HEK293 (cell line): ENCODE measurements at regions not wholly inside any gene's neighbourhood (a gene's known extent, or its start where the extent isn't known, plus 50 kb on each side); places are given as distances from the start of the nearest gene placed in this dataset.

Source experiments
- CTCF ChIA-PET: fragments of 350-600 bp; formaldehyde crosslinking; extraction: SDS; loops from one replicate; lab custom pipeline; 2021; ENCODE audit warnings: antibody characterized with exemption; lab: Yijun Ruan, JAX
- POLR2A ChIA-PET: fragments of 300-600 bp; formaldehyde crosslinking; extraction: SDS; loops from one replicate; lab custom pipeline; 2020; ENCODE audit warnings: antibody characterized with exemption, inconsistent platforms; lab: Yijun Ruan, JAX
- H3K27ac ChIP-seq: fragments of 200-500 bp; sonication (Bioruptor generic); 2 replicates; pipeline ENCODE4 v1.5.1; 2014; ENCODE audit warnings: low read depth, low read length, control low read depth, inconsistent platforms; ENCODE audit errors: extremely low read depth
- H3K36me3 ChIP-seq, 2 experiments: fragments of 200-500 bp in 1 of 2; sonication (Bioruptor generic) in 1 of 2; 1 replicate in 1 of 2; 2 replicates in 1 of 2; pipeline ENCODE4 v1.5.1; 2014 to 2017; ENCODE audit warnings: inconsistent platforms in 2 of 2, low read length in 2 of 2; ENCODE audit not compliant: control insufficient read depth in 2 of 2, insufficient read depth in 1 of 2
- H3K4me1 ChIP-seq: fragments of 200-500 bp; sonication (Bioruptor generic); 2 replicates; pipeline ENCODE4 v1.5.1; 2014; ENCODE audit warnings: mild to moderate bottlenecking, low read length, inconsistent platforms; ENCODE audit not compliant: control insufficient read depth, insufficient read depth
- H3K4me3 ChIP-seq: 2 replicates; pipeline ENCODE4 v1.5.1; 2011; ENCODE audit warnings: low read depth, mild to moderate bottlenecking, control low read depth, low read length, moderate library complexity
- H3K9me3 ChIP-seq: fragments of 200-500 bp; sonication (Bioruptor generic); 2 replicates; pipeline ENCODE4 v1.5.1; 2014; ENCODE audit warnings: low read depth, low read length, inconsistent platforms; ENCODE audit not compliant: control insufficient read depth, insufficient read depth
- BCL11A ChIP-seq: fragments of 450-650 bp; formaldehyde crosslinking; IDR thresholded peaks from 2 replicates; pipeline ENCODE4 v1.5.1; 2016; ENCODE audit warnings: low read depth, missing biosample characterization, missing genetic modification characterization
- MYNN ChIP-seq: fragments of 450-650 bp; formaldehyde crosslinking; IDR thresholded peaks from 2 replicates; pipeline ENCODE4 v1.5.1; 2016; ENCODE audit warnings: missing biosample characterization, missing genetic modification characterization, borderline replicate concordance
- PRDM2 ChIP-seq: fragments of 450-650 bp; formaldehyde crosslinking; IDR thresholded peaks from 2 replicates; pipeline ENCODE4 v1.5.1; 2016; ENCODE audit warnings: missing biosample characterization, missing genetic modification characterization, borderline replicate concordance
- ZNF132 ChIP-seq: fragments of 450-650 bp; formaldehyde crosslinking; IDR thresholded peaks from 2 replicates; pipeline ENCODE4 v1.5.1; 2017; ENCODE audit warnings: missing biosample characterization, missing genetic modification characterization, borderline replicate concordance
- ZNF155 ChIP-seq: fragments of 450-650 bp; formaldehyde crosslinking; IDR thresholded peaks from 2 replicates; pipeline ENCODE4 v1.5.1; 2016; ENCODE audit warnings: missing biosample characterization, missing genetic modification characterization
- ZNF184 ChIP-seq: fragments of 450-650 bp; IDR thresholded peaks from 2 replicates; pipeline ENCODE4 v1.5.1; 2018; ENCODE audit warnings: missing biosample characterization, mild to moderate bottlenecking, missing genetic modification characterization
- ZNF214 ChIP-seq: fragments of 450-650 bp; formaldehyde crosslinking; IDR thresholded peaks from 2 replicates; pipeline ENCODE4 v1.5.1; 2017; ENCODE audit warnings: missing biosample characterization, mild to moderate bottlenecking, missing genetic modification characterization, borderline replicate concordance
- ZNF221 ChIP-seq: fragments of 450-650 bp; formaldehyde crosslinking; IDR thresholded peaks from 2 replicates; pipeline ENCODE4 v1.5.1; 2017; ENCODE audit warnings: missing biosample characterization, missing genetic modification characterization, borderline replicate concordance
- ZNF311 ChIP-seq: fragments of 450-650 bp; formaldehyde crosslinking; IDR thresholded peaks from 2 replicates; pipeline ENCODE4 v1.5.1; 2017; ENCODE audit warnings: missing biosample characterization, missing genetic modification characterization, borderline replicate concordance
- ZNF335 ChIP-seq: fragments of 450-650 bp; formaldehyde crosslinking; conservative IDR thresholded peaks from 2 replicates; pipeline ENCODE4 v1.5.1; 2016; ENCODE audit warnings: missing biosample characterization, missing genetic modification characterization
- ZNF366 ChIP-seq: fragments of 450-650 bp; formaldehyde crosslinking; conservative IDR thresholded peaks from 2 replicates; pipeline ENCODE4 v1.5.1; 2016; ENCODE audit warnings: missing biosample characterization, missing genetic modification characterization
- ZNF530 ChIP-seq: fragments of 450-650 bp; formaldehyde crosslinking; IDR thresholded peaks from 2 replicates; pipeline ENCODE4 v1.5.1; 2016; ENCODE audit warnings: low read depth, missing biosample characterization, missing genetic modification characterization
- ZNF544 ChIP-seq: fragments of 450-650 bp; formaldehyde crosslinking; IDR thresholded peaks from 2 replicates; pipeline ENCODE4 v1.5.0; 2017; ENCODE audit warnings: missing biosample characterization, missing genetic modification characterization
- ZNF571 ChIP-seq: fragments of 450-650 bp; formaldehyde crosslinking; IDR thresholded peaks from 2 replicates; pipeline ENCODE4 v1.5.0; 2017; ENCODE audit warnings: missing biosample characterization, missing genetic modification characterization
- ZNF626 ChIP-seq: fragments of 450-650 bp; sonication (Bioruptor Pico); formaldehyde crosslinking; IDR thresholded peaks from 2 replicates; pipeline ENCODE4 v1.5.1; 2018; ENCODE audit warnings: missing biosample characterization, missing genetic modification characterization, inconsistent platforms
- ZNF654 ChIP-seq: fragments of 450-650 bp; formaldehyde crosslinking; IDR thresholded peaks from 2 replicates; pipeline ENCODE4 v1.5.1; 2016; ENCODE audit warnings: low read depth, missing biosample characterization, missing genetic modification characterization
- ZNF701 ChIP-seq: fragments of 450-650 bp; formaldehyde crosslinking; IDR thresholded peaks from 2 replicates; pipeline ENCODE4 v1.5.1; 2016; ENCODE audit warnings: missing biosample characterization, missing genetic modification characterization
- ZNF791 ChIP-seq: fragments of 450-650 bp; formaldehyde crosslinking; IDR thresholded peaks from 2 replicates; pipeline ENCODE4 v1.5.1; 2016; ENCODE audit warnings: missing biosample characterization, missing genetic modification characterization
- ZNF843 ChIP-seq: fragments of 450-650 bp; formaldehyde crosslinking; IDR thresholded peaks from 2 replicates; pipeline ENCODE4 v1.5.1; 2016; ENCODE audit warnings: missing biosample characterization, missing genetic modification characterization

- Histone ChIP-seq H3K4me1 (no peaks in the 10 kb centered on the region), H3K4me3 (no peak overlapping the region), H3K27ac (no peak overlapping the region), H3K36me3 (no peaks in the 10 kb centered on the region), H3K9me3 (no peaks in the 10 kb centered on the region)
- TF ChIP-seq ZNF311 (tag by site-specific recombination) (no peak), ZNF335 (tag by site-specific recombination) (no peak), PRDM2 (tag by site-specific recombination) (no peak), BCL11A (tag by site-specific recombination) (no peak), ZNF221 (tag by site-specific recombination) (no peak), ZNF843 (tag by site-specific recombination) (no peak), ZNF366 (tag by site-specific recombination) (no peak), ZNF214 (tag by site-specific recombination) (no peak), ZNF626 (tag by site-specific recombination) (no peak)
- CTCF ChIA-PET: interaction anchor here (0.7 kb wide), 1 partner anchor 1334 kb away, joined by 3 read pairs; no protein-coding TSS in a partner anchor
- POLR2A ChIA-PET: no interaction called here
These were observed 554.3 kb upstream of the MGMT start for GRCh38 chr10:128912568-128913311.

GRCh38 chr10:128914681-128915080 is 552.4 kb upstream of the MGMT start:
- Histone ChIP-seq H3K27ac (no peak overlapping the region), H3K4me1 (no peaks in the 10 kb centered on the region), H3K36me3 (no peaks in the 10 kb centered on the region), H3K9me3 (no peaks in the 10 kb centered on the region), H3K4me3 (no peak overlapping the region)
- TF ChIP-seq ZNF654 (no peak), ZNF184 (tag by site-specific recombination) (no peak), ZNF544 (no peak), MYNN (tag by site-specific recombination) (no peak), ZNF132 (no peak), ZNF701 (tag by site-specific recombination) (no peak), ZNF791 (tag by site-specific recombination) (no peak), ZNF530 (tag by site-specific recombination) (no peak), BCL11A (tag by site-specific recombination) (no peak), ZNF571 (tag by site-specific recombination) (no peak), ZNF155 (tag by site-specific recombination) (no peak)
- ChIA-PET CTCF (no interaction called here), POLR2A (no interaction called here)
